ENCODE measurements at regions not wholly inside any gene's neighbourhood (a gene's known extent, or its start where the extent isn't known, plus 50 kb on each side); places are given as distances from the start of the nearest gene placed in this dataset.

DNA sequence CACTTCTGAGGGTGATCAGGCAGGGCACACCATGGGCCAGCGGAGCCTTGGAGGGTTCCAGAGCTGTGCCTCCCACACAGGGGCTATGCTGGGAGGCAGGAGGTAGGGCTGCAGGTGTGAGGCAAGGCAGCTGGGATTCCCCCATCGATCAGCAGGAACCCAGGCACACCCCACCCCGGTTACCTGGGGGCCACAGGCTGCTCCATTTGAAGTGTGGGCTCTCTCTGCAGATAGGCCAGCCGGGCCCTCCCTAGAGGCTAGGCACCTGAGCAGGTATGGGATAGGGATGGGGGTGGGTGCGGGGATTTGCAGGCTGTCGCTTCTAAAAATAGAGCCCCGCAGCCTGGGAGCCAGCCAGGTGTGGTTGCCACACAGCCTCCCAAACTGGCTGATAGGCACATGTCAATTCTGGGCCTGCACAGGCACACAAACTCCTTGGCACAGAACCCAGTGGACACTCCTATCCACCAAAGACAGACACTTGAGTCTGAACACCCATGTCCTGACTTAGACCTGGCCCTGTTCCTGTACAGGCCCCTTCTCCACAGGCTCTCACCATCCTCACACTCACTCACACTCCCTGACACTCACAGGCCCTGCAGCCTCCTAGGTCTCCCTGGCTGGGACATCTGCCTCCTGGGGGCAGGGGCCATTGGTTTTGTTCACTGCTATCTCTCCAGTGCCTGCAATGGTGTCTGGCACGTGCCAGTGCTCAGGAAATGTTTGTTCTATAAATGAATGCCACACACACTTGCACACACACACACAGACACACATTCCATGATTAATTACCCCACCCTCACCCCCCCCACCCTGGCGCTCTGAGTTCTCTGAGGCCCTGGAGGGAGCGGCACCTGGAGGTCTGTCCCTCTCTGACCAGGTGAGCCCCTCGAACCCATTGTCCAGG lies 73.4 kb downstream of the ZFP36L2 start:
- no peak for TF ChIP-seq POLR2A (IDR thresholded peaks at IDR 0.05; ENCODE audit: low read depth, low read length)
- TF ChIP-seq POLR2AphosphoS5 (IDR thresholded peaks at IDR 0.05; ENCODE audit: low read depth, low read length), result no peak
- no peak for TF ChIP-seq TAF1 (IDR thresholded peaks at IDR 0.05; ENCODE audit: low read depth, low read length)
- no peak for TF ChIP-seq PAX5 (IDR thresholded peaks at IDR 0.05; ENCODE audit: insufficient read depth, low read length, severe bottlenecking)
- no peak for TF ChIP-seq POU2F2 (IDR thresholded peaks at IDR 0.05; ENCODE audit: low read depth, low read length)
- no peak for TF ChIP-seq SPI1 (IDR thresholded peaks at IDR 0.05; ENCODE audit: low read depth, low read length)
